ENCODE measurements at regions not wholly inside any gene's neighbourhood (a gene's known extent, or its start where the extent isn't known, plus 50 kb on each side); places are given as distances from the start of the nearest gene placed in this dataset.

- ATAC-seq (no peak), DNase-seq (no peak)
- H3K27me3 ChIP-seq: no peaks in the 10 kb centered on the region
- H3K9me3 ChIP-seq: peaks cover 0 to 11% (median 5%) of the 10 kb centered on the region in 12 donors
- no peak overlapping the region for H3K27ac ChIP-seq
- intact Hi-C loops (cut with DNase I): no loop called here
- 75 to 84% (median 82%) methylated on average over 11 of the region's 11 CpGs for WGBS, 4 donors
- no peak for TF ChIP-seq CTCF (IDR thresholded peaks at IDR 0.05)
- TF ChIP-seq POLR2A (IDR thresholded peaks at IDR 0.05): no peak
- no peaks in the 10 kb centered on the region for H3K4me1 ChIP-seq
- no peak overlapping the region for H3K4me3 ChIP-seq
- no peaks in the 10 kb centered on the region for H3K36me3 ChIP-seq
Measured at GRCh38 chr3:28104896-28105534, 136.4 kb upstream of the CMC1 start.

GRCh38 chr3:28109829-28110228 lies 131.6 kb upstream of the CMC1 start:
- no peak for ATAC-seq
- WGBS, 4 donors: 73 to 85% (median 79%) methylated on average over 2 of the region's 2 CpGs
- Histone ChIP-seq H3K4me1 (no peaks in the 10 kb centered on the region), H3K27ac (no peak overlapping the region), H3K9me3 (no peaks in the 10 kb centered on the region), H3K4me3 (no peak overlapping the region), H3K27me3 (no peaks in the 10 kb centered on the region), H3K36me3 (no peaks in the 10 kb centered on the region)
- DNase-seq: no peak
- intact Hi-C loops (cut with DNase I): no loop called here
- TF ChIP-seq CTCF (IDR thresholded peaks at IDR 0.05) (no peak), POLR2A (IDR thresholded peaks at IDR 0.05) (no peak)

GRCh38 chr3:28110869-28111268 lies 130.6 kb upstream of the CMC1 start:
- Histone ChIP-seq H3K27ac (no peak overlapping the region), H3K4me3 (no peak overlapping the region), H3K9me3 (no peaks in the 10 kb centered on the region), H3K36me3 (no peaks in the 10 kb centered on the region), H3K27me3 (no peaks in the 10 kb centered on the region), H3K4me1 (no peaks in the 10 kb centered on the region)
- ATAC-seq (no peak), DNase-seq (no peak)
- intact Hi-C loops (cut with DNase I): no loop called here
- TF ChIP-seq CTCF (IDR thresholded peaks at IDR 0.05) (no peak), POLR2A (IDR thresholded peaks at IDR 0.05) (no peak)

GRCh38 chr3:28114893-28115292 lies 126.5 kb upstream of the CMC1 start:
- WGBS, 4 donors: 74 to 80% (median 78%) methylated on average over 3 to 4 of the region's 4 CpGs
- no peak for DNase-seq
- intact Hi-C loops (cut with DNase I): no loop called here
- no peak for TF ChIP-seq CTCF (IDR thresholded peaks at IDR 0.05)
- no peak for TF ChIP-seq POLR2A (IDR thresholded peaks at IDR 0.05)
- Histone ChIP-seq H3K4me1 (no peaks in the 10 kb centered on the region), H3K27ac (no peak overlapping the region), H3K27me3 (no peaks in the 10 kb centered on the region), H3K36me3 (no peaks in the 10 kb centered on the region), H3K9me3 (no peaks in the 10 kb centered on the region), H3K4me3 (no peak overlapping the region)
- ATAC-seq: no peak

Data from heart left ventricle (tissue), 16 donors.